H9 (cell line): ENCODE measurements at regions not wholly inside any gene's neighbourhood (a gene's known extent, or its start where the extent isn't known, plus 50 kb on each side); places are given as distances from the start of the nearest gene placed in this dataset.

Experiments
- DNase-seq: peaks from one replicate; pipeline ENCODE4 v3.0.0-alpha.2; 2017
- H2AFZ ChIP-seq: one replicate; pipeline ENCODE4 v1.6.1; 2013; ENCODE audit warnings: mild to moderate bottlenecking, low read length, control low read depth, moderate library complexity
- H2AK5ac ChIP-seq: 2 replicates; pipeline ENCODE4 v1.6.1; 2013; ENCODE audit warnings: low read length, control low read depth, mixed read lengths; ENCODE audit not compliant: insufficient read length
- H2BK120ac ChIP-seq: one replicate; pipeline ENCODE4 v1.6.1; 2013; ENCODE audit warnings: low read depth, mild to moderate bottlenecking, low read length, control low read depth, inconsistent platforms; ENCODE audit not compliant: poor library complexity, severe bottlenecking
- H2BK12ac ChIP-seq: 2 replicates; pipeline ENCODE4 v1.6.1; 2013; ENCODE audit warnings: low read length, control low read depth, mixed read lengths, low read depth; ENCODE audit not compliant: insufficient read length
- H2BK15ac ChIP-seq: 2 replicates; pipeline ENCODE4 v1.6.1; 2013; ENCODE audit warnings: low read depth, low read length, control low read depth
- H2BK20ac ChIP-seq: one replicate; pipeline ENCODE4 v1.6.1; 2013; ENCODE audit warnings: low read depth, mild to moderate bottlenecking, low read length, control low read depth, inconsistent platforms; ENCODE audit not compliant: poor library complexity, severe bottlenecking
- H2BK5ac ChIP-seq: 2 replicates; pipeline ENCODE4 v1.6.1; 2013; ENCODE audit warnings: low read length, control low read depth, mixed read lengths; ENCODE audit not compliant: insufficient read length
- H3K14ac ChIP-seq: 2 replicates; pipeline ENCODE4 v1.6.1; 2013; ENCODE audit warnings: low read length, control low read depth; ENCODE audit not compliant: insufficient read depth
- H3K18ac ChIP-seq: 2 replicates; pipeline ENCODE4 v1.6.1; 2013; ENCODE audit warnings: low read depth, mild to moderate bottlenecking, mixed read lengths, low read length, control low read depth; ENCODE audit not compliant: insufficient read length
- H3K23ac ChIP-seq: 2 replicates; pipeline ENCODE4 v1.6.1; 2013; ENCODE audit warnings: low read length, control low read depth, mixed read lengths, low read depth; ENCODE audit not compliant: insufficient read length
- H3K23me2 ChIP-seq: 2 replicates; pipeline ENCODE4 v1.6.1; 2013; ENCODE audit warnings: low read depth, mild to moderate bottlenecking, mixed read lengths, low read length, control low read depth; ENCODE audit not compliant: insufficient read length, poor library complexity, severe bottlenecking
- H3K27ac ChIP-seq: 2 replicates; pipeline ENCODE4 v1.5.1; 2013; ENCODE audit warnings: low read length, control low read depth, mixed read lengths, low read depth; ENCODE audit not compliant: insufficient read length
- H3K27me3 ChIP-seq: 2 replicates; pipeline ENCODE4 v1.6.1; 2013; ENCODE audit warnings: low read length, control low read depth, inconsistent platforms; ENCODE audit not compliant: insufficient read depth
- H3K4ac ChIP-seq: 2 replicates; pipeline ENCODE4 v1.6.1; 2013; ENCODE audit warnings: low read depth, mild to moderate bottlenecking, control low read depth, inconsistent platforms, low read length, moderate library complexity
- H3K4me1 ChIP-seq: 2 replicates; pipeline ENCODE4 v1.6.1; 2013; ENCODE audit warnings: low read length, control low read depth, inconsistent platforms; ENCODE audit not compliant: insufficient read depth
- H3K4me2 ChIP-seq: 2 replicates; pipeline ENCODE4 v1.6.1; 2013; ENCODE audit warnings: low read length, control low read depth, mixed read lengths; ENCODE audit not compliant: insufficient read length, insufficient read depth
- H3K56ac ChIP-seq: 2 replicates; pipeline ENCODE4 v1.6.1; 2013; ENCODE audit warnings: low read depth, mild to moderate bottlenecking, mixed read lengths, low read length, control low read depth; ENCODE audit not compliant: insufficient read length
- H3K79me1 ChIP-seq: 2 replicates; pipeline ENCODE4 v1.6.1; 2013; ENCODE audit warnings: low read depth, mild to moderate bottlenecking, moderate library complexity, low read length, control low read depth, inconsistent platforms; ENCODE audit not compliant: insufficient read depth, poor library complexity, severe bottlenecking
- H3K79me2 ChIP-seq: 2 replicates; pipeline ENCODE4 v1.6.1; 2013; ENCODE audit warnings: low read length, control low read depth, inconsistent platforms; ENCODE audit not compliant: insufficient read depth
- H3K9ac ChIP-seq: 2 replicates; pipeline ENCODE4 v1.6.1; 2013; ENCODE audit warnings: low read length, control low read depth, mixed read lengths; ENCODE audit not compliant: insufficient read length; ENCODE audit errors: extremely low read depth
- H3K9me3 ChIP-seq: one replicate; pipeline ENCODE4 v1.6.1; 2013; ENCODE audit warnings: low read depth, low read length, inconsistent platforms; ENCODE audit not compliant: control insufficient read depth
- H3T11ph ChIP-seq: one replicate; pipeline ENCODE4 v1.6.1; 2013; ENCODE audit warnings: mild to moderate bottlenecking, low read length, control low read depth, inconsistent platforms
- H4K20me1 ChIP-seq: one replicate; pipeline ENCODE4 v1.6.1; 2013; ENCODE audit not compliant: control insufficient read depth, insufficient read length, insufficient read depth
- H4K5ac ChIP-seq: 2 replicates; pipeline ENCODE4 v1.6.1; 2013; ENCODE audit warnings: low read depth, mild to moderate bottlenecking, mixed read lengths, low read length, control low read depth; ENCODE audit not compliant: insufficient read length
- H4K8ac ChIP-seq: replicated peaks from 2 replicates; pipeline ENCODE4 v1.6.1; 2013; ENCODE audit warnings: low read length, control low read depth, mixed read lengths, low read depth; ENCODE audit not compliant: insufficient read length
- H4K91ac ChIP-seq: 2 replicates; pipeline ENCODE4 v1.6.1; 2013; ENCODE audit warnings: low read depth, mild to moderate bottlenecking, moderate library complexity, mixed read lengths, low read length, control low read depth; ENCODE audit not compliant: insufficient read length
- H3K27ac Mint-ChIP-seq, 3 experiments: 2 replicates in 2 of 3; 3 replicates in 1 of 3; pipeline ENCODE4 v1.8.0; 2020 to 2021; ENCODE audit warnings: mixed read lengths in 3 of 3, mild to moderate bottlenecking in 1 of 3, moderate library complexity in 1 of 3
- H3K27me3 Mint-ChIP-seq: 2 replicates; pipeline ENCODE4 v1.8.0; 2021; ENCODE audit warnings: low read depth, mild to moderate bottlenecking, moderate library complexity, mixed read lengths
- H3K36me3 Mint-ChIP-seq, 3 experiments: 2 replicates in 2 of 3; 3 replicates in 1 of 3; pipeline ENCODE4 v1.8.0; 2020 to 2021; ENCODE audit warnings: low read depth in 3 of 3, mixed read lengths in 3 of 3; ENCODE audit not compliant: insufficient read depth in 1 of 3
- H3K4me1 Mint-ChIP-seq, 2 experiments: 2 replicates each; pipeline ENCODE4 v1.8.0; 2020; ENCODE audit warnings: mixed read lengths in 2 of 2
- H3K4me3 Mint-ChIP-seq, 2 experiments: 2 replicates in 1 of 2; 3 replicates in 1 of 2; pipeline ENCODE4 v1.8.0; 2020 to 2021; ENCODE audit warnings: mild to moderate bottlenecking in 2 of 2, mixed read lengths in 2 of 2, moderate library complexity in 1 of 2
- H3K9me3 Mint-ChIP-seq, 2 experiments: 2 replicates in 1 of 2; 3 replicates in 1 of 2; pipeline ENCODE4 v1.8.0; 2020; ENCODE audit warnings: mild to moderate bottlenecking in 2 of 2, mixed read lengths in 2 of 2, moderate library complexity in 1 of 2
- CTCF ChIP-seq: fragments of 200-600 bp; sonication (generic); conservative IDR thresholded peaks from 3 replicates; pipeline ENCODE4 v1.8.0; 2021; ENCODE audit warnings: antibody characterized with exemption, mild to moderate bottlenecking
- WGBS: extraction: QIAGEN DNeasy Blood & Tissue Kit; methylation state at CpG from one replicate; pipeline ENCODE4 v1.1.7; 2013; ENCODE audit warnings: missing lambda C conversion rate, low lambda C conversion rate, mixed read lengths; ENCODE audit not compliant: insufficient read length; ENCODE audit errors: extremely low coverage; 5-methylcytosine and 5-hydroxymethylcytosine counted together

- Histone ChIP-seq H3K56ac (no peak overlapping the region), H4K8ac (no peak overlapping the region), H3K27me3 (no peaks in the 10 kb centered on the region), H3K79me2 (no peaks in the 10 kb centered on the region), H3K9me3 (no peaks in the 10 kb centered on the region), H2AK5ac (no peak overlapping the region), H2BK120ac (no peak overlapping the region), H3K4me2 (no peak overlapping the region), H2AFZ (no peak overlapping the region), H3K18ac (no peak overlapping the region), H2BK12ac (no peak overlapping the region), H3K23me2 (no peaks in the 10 kb centered on the region), H3K79me1 (no peaks in the 10 kb centered on the region), H3K23ac (no peak overlapping the region), H3T11ph (no peak overlapping the region), H2BK20ac (no peak overlapping the region), H2BK5ac (no peak overlapping the region), H3K4me1 (no peaks in the 10 kb centered on the region), H4K5ac (no peak overlapping the region), H3K14ac (no peak overlapping the region), H2BK15ac (no peak overlapping the region), H3K9ac (no peak overlapping the region), H3K27ac (no peak overlapping the region), H3K4ac (no peak overlapping the region), H4K91ac (no peak overlapping the region), H4K20me1 (no peaks in the 10 kb centered on the region)
- no peak for DNase-seq
- Mint-ChIP-seq H3K4me1 (no peaks in the 10 kb centered on the region), H3K36me3 (no peaks in the 10 kb centered on the region), H3K4me3 (no peak overlapping the region), H3K9me3 (no peaks in the 10 kb centered on the region), H3K27me3 (no peaks in the 10 kb centered on the region), H3K27ac (no peak overlapping the region; a peak in 1 of 7 replicates)
- no peak for TF ChIP-seq CTCF
- WGBS, result no CpG with 5 or more reads among the region's 2 CpGs
Measured at GRCh38 chr7:25647872-25648271, 419.6 kb upstream of the NPVF start.
